ENCODE measurements at regions not wholly inside any gene's neighbourhood (a gene's known extent, or its start where the extent isn't known, plus 50 kb on each side); places are given as distances from the start of the nearest gene placed in this dataset.

- TF ChIP-seq CTCF (IDR thresholded peaks at IDR 0.05; ENCODE audit: low read length): no peak
- TF ChIP-seq EZH2 (optimal IDR thresholded peaks at IDR 0.05; ENCODE audit: low read depth, low read length): no peak
Measured at GRCh38 chr1:106249810-106250209, 806.7 kb upstream of the PRMT6 start.

All from MM.1S (cell line).